Mammary epithelial cell (primary cell): ENCODE measurements at regions not wholly inside any gene's neighbourhood (a gene's known extent, or its start where the extent isn't known, plus 50 kb on each side); places are given as distances from the start of the nearest gene placed in this dataset.

ENCODE experiments used
- EZH2 ChIP-seq: IDR thresholded peaks from 2 replicates; pipeline ENCODE4 v1.6.1; 2012; ENCODE audit warnings: low read length, inconsistent platforms, borderline replicate concordance
- TF ChIP-seq, protein P1 (sequence below), 2 donors: IDR thresholded peaks in 1 of 2; conservative IDR thresholded peaks in 1 of 2; 2 replicates each; pipeline ENCODE4 v1.5.1; 2011 to 2012; ENCODE audit warnings: inconsistent platforms in 2 of 2, low read length in 2 of 2, mild to moderate bottlenecking in 2 of 2, control low read depth in 1 of 2, low read depth in 1 of 2; ENCODE audit not compliant: insufficient read depth in 1 of 2; ENCODE audit errors: extremely low read depth in 1 of 2

- no peak for TF ChIP-seq EZH2
- TF ChIP-seq, protein P1, sequence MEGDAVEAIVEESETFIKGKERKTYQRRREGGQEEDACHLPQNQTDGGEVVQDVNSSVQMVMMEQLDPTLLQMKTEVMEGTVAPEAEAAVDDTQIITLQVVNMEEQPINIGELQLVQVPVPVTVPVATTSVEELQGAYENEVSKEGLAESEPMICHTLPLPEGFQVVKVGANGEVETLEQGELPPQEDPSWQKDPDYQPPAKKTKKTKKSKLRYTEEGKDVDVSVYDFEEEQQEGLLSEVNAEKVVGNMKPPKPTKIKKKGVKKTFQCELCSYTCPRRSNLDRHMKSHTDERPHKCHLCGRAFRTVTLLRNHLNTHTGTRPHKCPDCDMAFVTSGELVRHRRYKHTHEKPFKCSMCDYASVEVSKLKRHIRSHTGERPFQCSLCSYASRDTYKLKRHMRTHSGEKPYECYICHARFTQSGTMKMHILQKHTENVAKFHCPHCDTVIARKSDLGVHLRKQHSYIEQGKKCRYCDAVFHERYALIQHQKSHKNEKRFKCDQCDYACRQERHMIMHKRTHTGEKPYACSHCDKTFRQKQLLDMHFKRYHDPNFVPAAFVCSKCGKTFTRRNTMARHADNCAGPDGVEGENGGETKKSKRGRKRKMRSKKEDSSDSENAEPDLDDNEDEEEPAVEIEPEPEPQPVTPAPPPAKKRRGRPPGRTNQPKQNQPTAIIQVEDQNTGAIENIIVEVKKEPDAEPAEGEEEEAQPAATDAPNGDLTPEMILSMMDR (conservative IDR thresholded peaks at IDR 0.05 in 1 of 2, IDR thresholded peaks at IDR 0.05 in 1 of 2; ENCODE audit: extremely low read depth in 1 of 2, insufficient read depth in 1 of 2, low read depth in 1 of 2, low read length in 2 of 2): no peak
Measured at GRCh38 chr12:91859347-91859746, 286.3 kb downstream of the BTG1 start.
